ENCODE measurements at regions not wholly inside any gene's neighbourhood (a gene's known extent, or its start where the extent isn't known, plus 50 kb on each side); places are given as distances from the start of the nearest gene placed in this dataset.
"Not testable (repeated sequence)": the region's sequence is repeated elsewhere in the genome, so short reads cannot be mapped to it uniquely, and the experiment has no call there.

- no peak for DNase-seq (ENCODE audit: low spot score)
Measured at GRCh38 chr12:25337916-25338315, 87.2 kb upstream of the KRAS start.

- no peak for DNase-seq (ENCODE audit: low spot score)
Measured at GRCh38 chr12:25332143-25332542, 81.4 kb upstream of the KRAS start.

- DNase-seq (ENCODE audit: low spot score): no peak
Measured at GRCh38 chr12:25328072-25328712, 77.5 kb upstream of the KRAS start.

- DNase-seq (ENCODE audit: low spot score): no peak
Measured at GRCh38 chr12:25327321-25327720, 76.6 kb upstream of the KRAS start.

- no peak for DNase-seq (ENCODE audit: low spot score)
Measured at GRCh38 chr12:25326326-25326725, 75.6 kb upstream of the KRAS start.

- no peak for DNase-seq (ENCODE audit: low spot score)
Measured at GRCh38 chr12:25324861-25325260, 74.1 kb upstream of the KRAS start.

- DNase-seq (ENCODE audit: low spot score): peak; percentile 45
Measured at GRCh38 chr12:25323581-25323982, 72.9 kb upstream of the KRAS start.

- DNase-seq (ENCODE audit: low spot score): no peak
Measured at GRCh38 chr12:25322918-25323531, 72.3 kb upstream of the KRAS start.

GRCh38 chr12:25322351-25322750, 71.6 kb upstream of the KRAS start:
- DNase-seq (ENCODE audit: low spot score): no peak

- DNase-seq (ENCODE audit: low spot score): no peak
Measured at GRCh38 chr12:25321772-25322171, 71.0 kb upstream of the KRAS start.

- peak; percentile 35 for DNase-seq (ENCODE audit: low spot score)
Measured at GRCh38 chr12:25320123-25321006, 69.6 kb upstream of the KRAS start.

- no peak for DNase-seq (ENCODE audit: low spot score)
Measured at GRCh38 chr12:25319233-25319984, 68.7 kb upstream of the KRAS start.

- no peak for DNase-seq (ENCODE audit: low spot score)
Measured at GRCh38 chr12:25317553-25317952, 66.8 kb upstream of the KRAS start.

- no peak for DNase-seq (ENCODE audit: low spot score)
Measured at GRCh38 chr12:25315388-25315787, 64.7 kb upstream of the KRAS start.

- not testable (repeated sequence) for DNase-seq (ENCODE audit: low spot score)
Measured at GRCh38 chr12:25313266-25313990, 62.7 kb upstream of the KRAS start.

GRCh38 chr12:25311506-25311905, 60.8 kb upstream of the KRAS start:
- no peak for DNase-seq (ENCODE audit: low spot score)

GRCh38 chr12:25310071-25310470, 59.3 kb upstream of the KRAS start:
- not testable (repeated sequence) for DNase-seq (ENCODE audit: low spot score)

- no peak for DNase-seq (ENCODE audit: low spot score)
Measured at GRCh38 chr12:25308756-25309155, 58.0 kb upstream of the KRAS start.

- DNase-seq (ENCODE audit: low spot score): peak; percentile 83
Measured at GRCh38 chr12:25307818-25308217, 57.1 kb upstream of the KRAS start.

- DNase-seq (ENCODE audit: low spot score): no peak
Measured at GRCh38 chr12:25301798-25302197, 51.1 kb upstream of the KRAS start.

All from umbilical cord (tissue), 1 donor.